IMR-90 (cell line): ENCODE measurements at regions not wholly inside any gene's neighbourhood (a gene's known extent, or its start where the extent isn't known, plus 50 kb on each side); places are given as distances from the start of the nearest gene placed in this dataset.

Experiments
- ATAC-seq: fragments of 200-7000 bp; cut with Tn5 transposase; 2 replicates; pipeline ENCODE4 v1.9.1; 2020; ENCODE audit warnings: low read depth, mild to moderate bottlenecking, moderate library complexity
- BruUV-seq: library from RNA; stranded (reverse); fragments of 400-500 nt; replicated peaks from 2 replicates; lab custom pipeline; 2021; lab: Mats Ljungman, UMichigan
- CTCF ChIA-PET: fragments of 300-600 bp; formaldehyde crosslinking; extraction: SDS; loops from one replicate; lab custom pipeline; 2021; ENCODE audit warnings: antibody characterized with exemption; lab: Yijun Ruan, JAX
- POLR2A ChIA-PET: fragments of 300-600 bp; sonication (Branson Sonifier 250); formaldehyde crosslinking; loops from one replicate; lab custom pipeline; 2022; ENCODE audit warnings: antibody characterized with exemption; ENCODE audit not compliant: unreplicated experiment; lab: Charles Lee
- DNase-seq: peaks from one replicate; pipeline ENCODE4 v3.0.0; 2013
- H2AFZ ChIP-seq: replicated peaks from 2 replicates; pipeline ENCODE3; 2013; ENCODE audit warnings: low read length, mild to moderate bottlenecking; ENCODE audit not compliant: poor library complexity
- H2AK5ac ChIP-seq: 2 replicates; pipeline ENCODE4 v1.6.1; 2013; ENCODE audit warnings: low read depth, low read length, inconsistent platforms
- H2AK9ac ChIP-seq: replicated peaks from 2 replicates; pipeline ENCODE3; 2013; ENCODE audit warnings: mild to moderate bottlenecking, low read depth, low read length, moderate library complexity; ENCODE audit not compliant: poor library complexity
- H2BK120ac ChIP-seq: 2 replicates; pipeline ENCODE4 v1.6.1; 2013; ENCODE audit warnings: low read depth, low read length, inconsistent platforms
- H2BK15ac ChIP-seq: 3 replicates; pipeline ENCODE4 v1.6.1; 2013; ENCODE audit warnings: low read depth, low read length, inconsistent platforms
- H2BK20ac ChIP-seq: 2 replicates; pipeline ENCODE4 v1.6.1; 2013; ENCODE audit warnings: low read depth, mild to moderate bottlenecking, inconsistent platforms, low read length, moderate library complexity
- H2BK5ac ChIP-seq: 2 replicates; pipeline ENCODE4 v1.6.1; 2013; ENCODE audit warnings: mild to moderate bottlenecking, low read depth, low read length, inconsistent platforms; ENCODE audit not compliant: poor library complexity, severe bottlenecking
- H3K14ac ChIP-seq: replicated peaks from 2 replicates; pipeline ENCODE4 v1.6.1; 2013; ENCODE audit warnings: low read depth, low read length, inconsistent platforms
- H3K18ac ChIP-seq: 2 replicates; pipeline ENCODE4 v1.6.1; 2013; ENCODE audit warnings: low read depth, low read length, control low read depth
- H3K23ac ChIP-seq: 2 replicates; pipeline ENCODE4 v1.6.1; 2013; ENCODE audit warnings: low read depth, low read length, inconsistent platforms
- H3K27ac ChIP-seq: 2 replicates; pipeline ENCODE4 v1.5.1; 2013; ENCODE audit warnings: mild to moderate bottlenecking, control low read depth, low read length; ENCODE audit not compliant: insufficient read depth
- H3K27me3 ChIP-seq: 2 replicates; pipeline ENCODE4 v1.6.1; 2013; ENCODE audit warnings: low read length; ENCODE audit not compliant: control insufficient read depth, insufficient read depth
- H3K36me3 ChIP-seq: 2 replicates; pipeline ENCODE4 v1.6.1; 2013; ENCODE audit warnings: low read length, mixed read lengths; ENCODE audit not compliant: control insufficient read depth, insufficient read depth
- H3K4ac ChIP-seq: 2 replicates; pipeline ENCODE4 v1.6.1; 2013; ENCODE audit warnings: low read depth, low read length, inconsistent platforms
- H3K4me1 ChIP-seq: 2 replicates; pipeline ENCODE4 v1.6.1; 2013; ENCODE audit warnings: low read length, mixed read lengths; ENCODE audit not compliant: control insufficient read depth, insufficient read depth
- H3K4me2 ChIP-seq: 2 replicates; pipeline ENCODE4 v1.6.1; 2013; ENCODE audit warnings: low read depth, mild to moderate bottlenecking, control low read depth, low read length, moderate library complexity
- H3K4me3 ChIP-seq: 2 replicates; pipeline ENCODE4 v1.5.1; 2013; ENCODE audit warnings: low read depth, mild to moderate bottlenecking, control low read depth, low read length, moderate library complexity; ENCODE audit not compliant: insufficient read depth
- H3K56ac ChIP-seq: 2 replicates; pipeline ENCODE4 v1.6.1; 2013; ENCODE audit warnings: low read length, inconsistent platforms; ENCODE audit not compliant: insufficient read depth; ENCODE audit errors: extremely low read depth
- H3K79me1 ChIP-seq, 2 experiments: 2 replicates each; pipeline ENCODE4 v1.6.1; 2013; ENCODE audit warnings: low read length in 2 of 2, inconsistent platforms in 1 of 2, low read depth in 1 of 2
- H3K9ac ChIP-seq: 2 replicates; pipeline ENCODE4 v1.6.1; 2013; ENCODE audit warnings: low read depth, low read length, control low read depth
- H3K9me1 ChIP-seq: 2 replicates; pipeline ENCODE4 v1.6.1; 2013; ENCODE audit warnings: low read length, inconsistent platforms; ENCODE audit not compliant: insufficient read depth
- H3K9me3 ChIP-seq: 2 replicates; pipeline ENCODE4 v1.6.1; 2013; ENCODE audit warnings: low read length; ENCODE audit not compliant: control insufficient read depth, insufficient read depth
- H4K20me1 ChIP-seq: 2 replicates; pipeline ENCODE4 v1.6.1; 2013; ENCODE audit warnings: low read length, inconsistent platforms; ENCODE audit not compliant: insufficient read depth
- H4K5ac ChIP-seq: 2 replicates; pipeline ENCODE4 v1.6.1; 2013; ENCODE audit warnings: mild to moderate bottlenecking, low read depth, low read length, control low read depth
- H4K8ac ChIP-seq, 2 experiments: 2 replicates each; pipeline ENCODE4 v1.6.1; 2013; ENCODE audit warnings: low read depth in 2 of 2, low read length in 2 of 2, control low read depth in 1 of 2, inconsistent platforms in 1 of 2
- H4K91ac ChIP-seq: 2 replicates; pipeline ENCODE4 v1.6.1; 2013; ENCODE audit warnings: low read depth, low read length, inconsistent platforms; ENCODE audit not compliant: insufficient read depth
- BHLHE40 ChIP-seq: fragments of 150-350 bp; IDR thresholded peaks from 2 replicates; pipeline ENCODE4 v1.6.1; 2016; ENCODE audit warnings: mild to moderate bottlenecking, low read depth, low read length
- CEBPB ChIP-seq: IDR thresholded peaks from 2 replicates; pipeline ENCODE4 v1.6.1; 2012; ENCODE audit warnings: low read depth, low read length, improper control_type of control experiment
- CHD1 ChIP-seq: IDR thresholded peaks from 2 replicates; pipeline ENCODE4 v1.6.1; 2012; ENCODE audit warnings: low read depth, low read length, improper control_type of control experiment
- MAFK ChIP-seq: IDR thresholded peaks from 2 replicates; pipeline ENCODE4 v1.6.1; 2012; ENCODE audit warnings: low read depth, low read length, improper control_type of control experiment
- MAZ ChIP-seq: IDR thresholded peaks from 2 replicates; pipeline ENCODE4 v1.6.1; 2012; ENCODE audit warnings: low read depth, mild to moderate bottlenecking, low read length, improper control_type of control experiment, moderate library complexity, borderline replicate concordance
- MXI1 ChIP-seq: IDR thresholded peaks from 2 replicates; pipeline ENCODE4 v1.6.1; 2012; ENCODE audit warnings: low read depth, mild to moderate bottlenecking, low read length, moderate library complexity, borderline replicate concordance
- NFE2L2 ChIP-seq: fragments of 150-350 bp; IDR thresholded peaks from 2 replicates; pipeline ENCODE4 v1.6.1; 2016; ENCODE audit warnings: low read depth, mild to moderate bottlenecking, low read length
- POLR2A ChIP-seq: IDR thresholded peaks from 2 replicates; pipeline ENCODE4 v1.6.1; 2012; ENCODE audit warnings: mild to moderate bottlenecking, low read depth, low read length
- RCOR1 ChIP-seq: IDR thresholded peaks from 2 replicates; pipeline ENCODE4 v1.6.1; 2012; ENCODE audit warnings: mild to moderate bottlenecking, low read length, improper control_type of control experiment; ENCODE audit not compliant: insufficient replicate concordance
- RFX5 ChIP-seq: IDR thresholded peaks from 2 replicates; pipeline ENCODE4 v1.8.0; 2012; ENCODE audit warnings: low read depth, mild to moderate bottlenecking, low read length, moderate library complexity
- SMC3 ChIP-seq: fragments of 150-350 bp; IDR thresholded peaks from 2 replicates; pipeline ENCODE4 v1.6.1; 2016; ENCODE audit warnings: low read depth, mild to moderate bottlenecking, antibody characterized with exemption, low read length, moderate library complexity
- WGBS, 2 experiments: methylation state at CpG; one replicate each; pipeline versions ENCODE4 v1.1.5 to v1.1.7; 2013; ENCODE audit warnings: missing lambda C conversion rate in 2 of 2; ENCODE audit not compliant: insufficient read length in 1 of 2; ENCODE audit errors: extremely low coverage in 2 of 2; 5-methylcytosine and 5-hydroxymethylcytosine counted together
- dilution Hi-C: fragments of 300-500 bp; cut with HindIII; formaldehyde crosslinking; loops from one replicate; pipeline ENCODE4 v1.14.3; 2018; ENCODE audit warnings: low sequenced_read_pairs; ENCODE audit not compliant: unreplicated experiment
- in situ Hi-C: fragments of 300-500 bp; cut with MboI; formaldehyde crosslinking; loops from 3 replicates; pipeline ENCODE4 v1.14.3; 2019; ENCODE audit warnings: low sequenced_read_pairs, inconsistent platforms, mixed read lengths
- intact Hi-C: fragments of 100-400 bp; cut with micrococcal nuclease; formaldehyde crosslinking; loops from 2 replicates; pipeline ENCODE4 v1.10.0; 2022
- TF ChIP-seq, protein P1 (sequence below): fragments of 150-350 bp; IDR thresholded peaks from 2 replicates; pipeline ENCODE4 v1.6.1; 2016; ENCODE audit warnings: low read depth, mild to moderate bottlenecking, low read length, moderate library complexity, borderline replicate concordance
- TF ChIP-seq, protein P2 (sequence below): conservative IDR thresholded peaks from 2 replicates; pipeline ENCODE4 v1.5.1; 2012; ENCODE audit warnings: mild to moderate bottlenecking, low read depth, low read length, improper control_type of control experiment

DNA sequence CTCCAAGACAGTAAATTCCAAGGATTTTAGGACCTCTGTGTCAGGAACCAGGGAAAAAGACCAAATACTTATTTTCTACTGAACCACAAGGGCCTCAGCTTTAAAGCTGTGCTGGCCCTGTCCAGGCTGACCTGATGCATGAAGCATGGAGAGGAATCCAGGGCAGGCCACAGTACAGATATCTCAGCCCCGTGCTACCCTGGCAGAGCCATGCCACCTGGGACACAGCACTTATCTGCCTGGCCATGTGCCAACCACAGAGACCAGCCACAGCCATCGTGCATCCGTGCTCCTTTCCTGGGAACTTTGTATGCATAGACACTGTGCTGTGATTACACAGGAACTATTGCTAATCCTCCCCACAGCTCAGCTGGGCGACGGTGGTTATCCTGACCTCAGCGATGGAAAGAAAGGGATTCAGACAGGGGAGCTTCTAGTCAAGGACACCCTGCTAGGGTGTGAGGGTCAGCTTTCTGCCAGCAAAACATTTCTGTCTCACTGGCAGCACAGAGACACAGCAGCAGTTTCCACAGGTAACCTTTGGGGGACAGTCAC lies 687.4 kb upstream of the ID2 start:
- no peak overlapping the region for H3K14ac ChIP-seq
- no peak overlapping the region for H3K18ac ChIP-seq
- H3K4ac ChIP-seq = no peak overlapping the region
- no peak overlapping the region; the same call in 2 of the 3 replicates for H2BK15ac ChIP-seq
- dilution Hi-C loops (no loop called here), in situ Hi-C loops (no loop called here), intact Hi-C loops (no loop called here)
- H3K56ac ChIP-seq = no peak overlapping the region
- H3K4me2 ChIP-seq = no peak overlapping the region
- no peak overlapping the region for H2BK20ac ChIP-seq
- WGBS, 2 experiments = no CpG with 5 or more reads among the region's 6 CpGs
- ChIA-PET CTCF (interaction anchor here (0.6 to 1.1 kb wide), 2 partner anchors 18 to 192 kb away, joined by 3 to 5 read pairs; no protein-coding TSS in a partner anchor), POLR2A (no interaction called here)
- no peak overlapping the region for H3K9ac ChIP-seq
- H3K27me3 ChIP-seq = no peaks in the 10 kb centered on the region
- H3K27ac ChIP-seq = no peak overlapping the region
- H2BK120ac ChIP-seq = no peak overlapping the region
- H4K8ac ChIP-seq = no peak overlapping the region
- H3K23ac ChIP-seq = peak overlapping the region; percentile 50; the same call in 1 of the 2 replicates
- H2AK9ac ChIP-seq = no peak overlapping the region
- DNase-seq = no peak
- H2BK5ac ChIP-seq = no peak overlapping the region
- no peak overlapping the region for H4K5ac ChIP-seq
- no peak for ATAC-seq
- 0 out of 2 replicates have a peak overlapping the region, but pooled peaks have one; percentile 10 for H4K91ac ChIP-seq
- no peaks in the 10 kb centered on the region for H4K20me1 ChIP-seq
- H3K4me1 ChIP-seq = peaks cover 6% of the 10 kb centered on the region; the same call in 1 of the 2 replicates
- H3K9me3 ChIP-seq = no peaks in the 10 kb centered on the region
- BruUV-seq = no TSS peak
- H3K79me1 ChIP-seq = no peaks in the 10 kb centered on the region
- no peaks in the 10 kb centered on the region for H3K36me3 ChIP-seq
- no peak overlapping the region; the same call in 1 of the 2 replicates for H2AK5ac ChIP-seq
- peaks cover 3% of the 10 kb centered on the region for H3K9me1 ChIP-seq
- no peak overlapping the region for H3K4me3 ChIP-seq
- TF ChIP-seq BHLHE40 (no peak), CHD1 (no peak), RCOR1 (no peak), MXI1 (no peak), POLR2A (no peak), NFE2L2 (no peak), MAZ (no peak), MAFK (no peak), CEBPB (no peak), RFX5 (no peak), SMC3 (no peak)
- TF ChIP-seq, protein P1, sequence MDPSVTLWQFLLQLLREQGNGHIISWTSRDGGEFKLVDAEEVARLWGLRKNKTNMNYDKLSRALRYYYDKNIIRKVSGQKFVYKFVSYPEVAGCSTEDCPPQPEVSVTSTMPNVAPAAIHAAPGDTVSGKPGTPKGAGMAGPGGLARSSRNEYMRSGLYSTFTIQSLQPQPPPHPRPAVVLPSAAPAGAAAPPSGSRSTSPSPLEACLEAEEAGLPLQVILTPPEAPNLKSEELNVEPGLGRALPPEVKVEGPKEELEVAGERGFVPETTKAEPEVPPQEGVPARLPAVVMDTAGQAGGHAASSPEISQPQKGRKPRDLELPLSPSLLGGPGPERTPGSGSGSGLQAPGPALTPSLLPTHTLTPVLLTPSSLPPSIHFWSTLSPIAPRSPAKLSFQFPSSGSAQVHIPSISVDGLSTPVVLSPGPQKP = no peak
- TF ChIP-seq, protein P2, sequence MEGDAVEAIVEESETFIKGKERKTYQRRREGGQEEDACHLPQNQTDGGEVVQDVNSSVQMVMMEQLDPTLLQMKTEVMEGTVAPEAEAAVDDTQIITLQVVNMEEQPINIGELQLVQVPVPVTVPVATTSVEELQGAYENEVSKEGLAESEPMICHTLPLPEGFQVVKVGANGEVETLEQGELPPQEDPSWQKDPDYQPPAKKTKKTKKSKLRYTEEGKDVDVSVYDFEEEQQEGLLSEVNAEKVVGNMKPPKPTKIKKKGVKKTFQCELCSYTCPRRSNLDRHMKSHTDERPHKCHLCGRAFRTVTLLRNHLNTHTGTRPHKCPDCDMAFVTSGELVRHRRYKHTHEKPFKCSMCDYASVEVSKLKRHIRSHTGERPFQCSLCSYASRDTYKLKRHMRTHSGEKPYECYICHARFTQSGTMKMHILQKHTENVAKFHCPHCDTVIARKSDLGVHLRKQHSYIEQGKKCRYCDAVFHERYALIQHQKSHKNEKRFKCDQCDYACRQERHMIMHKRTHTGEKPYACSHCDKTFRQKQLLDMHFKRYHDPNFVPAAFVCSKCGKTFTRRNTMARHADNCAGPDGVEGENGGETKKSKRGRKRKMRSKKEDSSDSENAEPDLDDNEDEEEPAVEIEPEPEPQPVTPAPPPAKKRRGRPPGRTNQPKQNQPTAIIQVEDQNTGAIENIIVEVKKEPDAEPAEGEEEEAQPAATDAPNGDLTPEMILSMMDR = no peak
- no peak overlapping the region for H2AFZ ChIP-seq
